ENCODE measurements at regions not wholly inside any gene's neighbourhood (a gene's known extent, or its start where the extent isn't known, plus 50 kb on each side); places are given as distances from the start of the nearest gene placed in this dataset.

DNA sequence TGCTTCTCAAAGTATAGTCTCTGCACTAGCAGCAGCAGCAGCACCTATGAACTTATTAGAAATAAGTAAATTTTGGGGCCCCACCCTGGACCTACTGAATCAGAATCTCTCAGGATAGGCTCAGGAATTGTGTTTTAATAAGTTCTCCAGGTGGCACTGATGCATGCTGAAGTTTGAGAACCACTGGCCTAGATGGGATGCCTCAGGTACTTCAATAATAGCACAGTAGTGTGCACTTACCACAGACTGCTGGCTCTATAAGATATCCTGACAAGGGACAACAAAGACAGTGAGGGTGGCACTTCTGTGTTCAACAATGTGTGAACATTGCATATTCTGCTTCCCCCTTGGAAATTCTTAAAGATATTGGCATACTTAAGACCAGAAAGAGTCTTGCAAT is 64.7 kb upstream of the HABP2 start:
- TF ChIP-seq, protein P1, sequence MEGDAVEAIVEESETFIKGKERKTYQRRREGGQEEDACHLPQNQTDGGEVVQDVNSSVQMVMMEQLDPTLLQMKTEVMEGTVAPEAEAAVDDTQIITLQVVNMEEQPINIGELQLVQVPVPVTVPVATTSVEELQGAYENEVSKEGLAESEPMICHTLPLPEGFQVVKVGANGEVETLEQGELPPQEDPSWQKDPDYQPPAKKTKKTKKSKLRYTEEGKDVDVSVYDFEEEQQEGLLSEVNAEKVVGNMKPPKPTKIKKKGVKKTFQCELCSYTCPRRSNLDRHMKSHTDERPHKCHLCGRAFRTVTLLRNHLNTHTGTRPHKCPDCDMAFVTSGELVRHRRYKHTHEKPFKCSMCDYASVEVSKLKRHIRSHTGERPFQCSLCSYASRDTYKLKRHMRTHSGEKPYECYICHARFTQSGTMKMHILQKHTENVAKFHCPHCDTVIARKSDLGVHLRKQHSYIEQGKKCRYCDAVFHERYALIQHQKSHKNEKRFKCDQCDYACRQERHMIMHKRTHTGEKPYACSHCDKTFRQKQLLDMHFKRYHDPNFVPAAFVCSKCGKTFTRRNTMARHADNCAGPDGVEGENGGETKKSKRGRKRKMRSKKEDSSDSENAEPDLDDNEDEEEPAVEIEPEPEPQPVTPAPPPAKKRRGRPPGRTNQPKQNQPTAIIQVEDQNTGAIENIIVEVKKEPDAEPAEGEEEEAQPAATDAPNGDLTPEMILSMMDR (conservative IDR thresholded peaks at IDR 0.05; ENCODE audit: low read depth in 2 of 2) = no peak
- TF ChIP-seq POLR2AphosphoS5 (IDR thresholded peaks at IDR 0.05; ENCODE audit: low read depth) = no peak
- no peak for TF ChIP-seq NANOG (IDR thresholded peaks at IDR 0.05; ENCODE audit: borderline replicate concordance)
